HL-60 (cell line): ENCODE measurements at regions not wholly inside any gene's neighbourhood (a gene's known extent, or its start where the extent isn't known, plus 50 kb on each side); places are given as distances from the start of the nearest gene placed in this dataset.

Experiments
- CTCF ChIP-seq: IDR thresholded peaks from one replicate; pipeline ENCODE4 v1.5.1; 2011; ENCODE audit warnings: low read length, control low read depth, inconsistent platforms; ENCODE audit not compliant: insufficient read depth
- TF ChIP-seq, protein P1 (sequence below): IDR thresholded peaks from 2 replicates; pipeline ENCODE4 v1.6.1; 2012; ENCODE audit warnings: low read depth; ENCODE audit not compliant: insufficient replicate concordance

DNA sequence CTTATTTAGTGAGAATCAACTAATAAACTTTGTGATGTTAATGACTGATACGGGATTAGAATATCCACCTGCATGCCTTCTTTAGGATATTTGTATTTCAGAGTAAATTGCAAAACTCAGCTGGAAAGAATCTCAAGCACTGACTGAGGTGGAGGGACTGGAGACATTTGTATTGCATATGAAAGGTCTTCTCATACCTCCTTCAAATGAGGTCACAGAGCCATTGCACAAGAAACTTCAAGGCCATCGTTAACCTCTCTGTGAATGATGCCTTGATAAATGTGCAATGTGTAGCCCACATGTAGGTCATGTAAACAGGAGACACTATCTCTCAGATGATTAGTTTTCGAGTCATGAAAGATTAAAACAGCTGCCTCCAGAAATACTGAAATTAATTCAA lies 531.7 kb upstream of the PLXNA2 start:
- TF ChIP-seq CTCF, result no peak
- TF ChIP-seq, protein P1, sequence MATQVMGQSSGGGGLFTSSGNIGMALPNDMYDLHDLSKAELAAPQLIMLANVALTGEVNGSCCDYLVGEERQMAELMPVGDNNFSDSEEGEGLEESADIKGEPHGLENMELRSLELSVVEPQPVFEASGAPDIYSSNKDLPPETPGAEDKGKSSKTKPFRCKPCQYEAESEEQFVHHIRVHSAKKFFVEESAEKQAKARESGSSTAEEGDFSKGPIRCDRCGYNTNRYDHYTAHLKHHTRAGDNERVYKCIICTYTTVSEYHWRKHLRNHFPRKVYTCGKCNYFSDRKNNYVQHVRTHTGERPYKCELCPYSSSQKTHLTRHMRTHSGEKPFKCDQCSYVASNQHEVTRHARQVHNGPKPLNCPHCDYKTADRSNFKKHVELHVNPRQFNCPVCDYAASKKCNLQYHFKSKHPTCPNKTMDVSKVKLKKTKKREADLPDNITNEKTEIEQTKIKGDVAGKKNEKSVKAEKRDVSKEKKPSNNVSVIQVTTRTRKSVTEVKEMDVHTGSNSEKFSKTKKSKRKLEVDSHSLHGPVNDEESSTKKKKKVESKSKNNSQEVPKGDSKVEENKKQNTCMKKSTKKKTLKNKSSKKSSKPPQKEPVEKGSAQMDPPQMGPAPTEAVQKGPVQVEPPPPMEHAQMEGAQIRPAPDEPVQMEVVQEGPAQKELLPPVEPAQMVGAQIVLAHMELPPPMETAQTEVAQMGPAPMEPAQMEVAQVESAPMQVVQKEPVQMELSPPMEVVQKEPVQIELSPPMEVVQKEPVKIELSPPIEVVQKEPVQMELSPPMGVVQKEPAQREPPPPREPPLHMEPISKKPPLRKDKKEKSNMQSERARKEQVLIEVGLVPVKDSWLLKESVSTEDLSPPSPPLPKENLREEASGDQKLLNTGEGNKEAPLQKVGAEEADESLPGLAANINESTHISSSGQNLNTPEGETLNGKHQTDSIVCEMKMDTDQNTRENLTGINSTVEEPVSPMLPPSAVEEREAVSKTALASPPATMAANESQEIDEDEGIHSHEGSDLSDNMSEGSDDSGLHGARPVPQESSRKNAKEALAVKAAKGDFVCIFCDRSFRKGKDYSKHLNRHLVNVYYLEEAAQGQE, result no peak
